ENCODE measurements at regions not wholly inside any gene's neighbourhood (a gene's known extent, or its start where the extent isn't known, plus 50 kb on each side); places are given as distances from the start of the nearest gene placed in this dataset.

- no peak for DNase-seq (ENCODE audit: low spot score)
- POLR2A ChIA-PET (ENCODE audit: low non-redundant PET), result no interaction called here
- Histone ChIP-seq H3K4me3 (ENCODE audit: low read depth, low read length, poor library complexity, severe bottlenecking) (no peak overlapping the region), H3K36me3 (ENCODE audit: insufficient read depth, low read length, poor library complexity, severe bottlenecking) (no peaks in the 10 kb centered on the region), H3K9me3 (ENCODE audit: low read depth, low read length, poor library complexity, severe bottlenecking) (no peaks in the 10 kb centered on the region), H3K4me1 (ENCODE audit: insufficient read depth, low read length, poor library complexity, severe bottlenecking) (no peaks in the 10 kb centered on the region), H3K27ac (ENCODE audit: low read depth, low read length, poor library complexity, severe bottlenecking) (no peak overlapping the region), H3K27me3 (replicated peaks; ENCODE audit: insufficient read depth, low read depth, low read length, poor library complexity) (no peaks in the 10 kb centered on the region)
- CTCF ChIA-PET, result no interaction called here
- no peak for TF ChIP-seq CTCF (conservative IDR thresholded peaks at IDR 0.05; ENCODE audit: low read depth, low read length)
- TF ChIP-seq EZH2 (IDR thresholded peaks at IDR 0.05; ENCODE audit: borderline replicate concordance, low read depth, low read length, poor library complexity, severe bottlenecking), result no peak
- intact Hi-C loops (cut with micrococcal nuclease; ENCODE audit: unreplicated experiment), result no loop called here
- no TSS peak for BruUV-seq (replicated peaks)
Observed at GRCh38 chr2:134203175-134203574, 50.7 kb upstream of the MGAT5 start.

Small RNA genes in the stretch of these regions (microRNA-seq; reads per million reads assigned to microRNA genes)
- gene MIR3679, result 11.6 reads per million, percentile 33 among the genes with 10 or more reads in this experiment

Data from A673 (cell line).